Kidney (tissue), 13 donors: ENCODE measurements at regions not wholly inside any gene's neighbourhood (a gene's known extent, or its start where the extent isn't known, plus 50 kb on each side); places are given as distances from the start of the nearest gene placed in this dataset.

Experiments
- DNase-seq, 5 donors: peaks; one replicate each; pipeline ENCODE4 v3.0.0-alpha.2; 2013 to 2020
- FAIRE-seq: peaks from 2 replicates; lab custom pipeline; 2012; peaks lifted over from hg19 to GRCh38; lab: Jason Lieb, UNC
- H3K27ac ChIP-seq, 2 donors: one replicate each; pipeline ENCODE4 v1.7.0; 2013; ENCODE audit warnings: low read depth in 2 of 2, low read length in 2 of 2, inconsistent platforms in 1 of 2
- H3K27me3 ChIP-seq: one replicate; pipeline ENCODE4 v1.7.1; 2013; ENCODE audit warnings: low read length, inconsistent platforms; ENCODE audit not compliant: control insufficient read depth, insufficient read depth
- H3K36me3 ChIP-seq, 3 donors: one replicate each; pipeline versions ENCODE4 v1.7.0 to v1.7.1; 2013; ENCODE audit warnings: low read length in 3 of 3, control low read depth in 1 of 3, inconsistent platforms in 1 of 3; ENCODE audit not compliant: insufficient read depth in 3 of 3, control insufficient read depth in 2 of 3
- H3K4me1 ChIP-seq, 3 donors: one replicate each; pipeline versions ENCODE4 v1.7.0 to v1.7.1; 2013; ENCODE audit warnings: low read length in 3 of 3, inconsistent platforms in 1 of 3, low read depth in 1 of 3; ENCODE audit not compliant: control insufficient read depth in 2 of 3, insufficient read depth in 2 of 3
- H3K4me3 ChIP-seq, 3 donors: one replicate each; pipeline versions ENCODE4 v1.7.0 to v1.8.1; 2013; ENCODE audit warnings: low read length in 3 of 3, control low read depth in 1 of 3, inconsistent platforms in 1 of 3
- H3K9ac ChIP-seq, 3 donors: one replicate each; pipeline versions ENCODE4 v1.7.0 to v1.7.1; 2013; ENCODE audit warnings: low read length in 3 of 3, control low read depth in 1 of 3, inconsistent platforms in 1 of 3
- H3K9me3 ChIP-seq, 3 donors: one replicate each; pipeline versions ENCODE4 v1.7.0 to v1.7.1; 2013; ENCODE audit warnings: low read length in 3 of 3, control low read depth in 1 of 3, inconsistent platforms in 1 of 3; ENCODE audit not compliant: control insufficient read depth in 2 of 3, insufficient read depth in 1 of 3
- intact Hi-C: fragments of 100-400 bp; cut with DNase I; formaldehyde crosslinking; loops from one replicate; pipeline ENCODE4 v1.11.1; 2022
- TF ChIP-seq, protein P1 (sequence below): IDR thresholded peaks from 3 replicates; pipeline ENCODE4 v1.5.1; 2012; ENCODE audit warnings: mild to moderate bottlenecking, moderate library complexity, borderline replicate concordance; ENCODE audit not compliant: insufficient read depth; ENCODE audit errors: extremely low read depth
- donor health status: control.
- donor health status: control.
- donor health status: control.
- donor health status: control.
- donor health status: control.
- donor health status: DM: yes; HTN: yes; CAD: no.
- donor health status: Normal renal cell carcinoma (clear cell type).

DNA sequence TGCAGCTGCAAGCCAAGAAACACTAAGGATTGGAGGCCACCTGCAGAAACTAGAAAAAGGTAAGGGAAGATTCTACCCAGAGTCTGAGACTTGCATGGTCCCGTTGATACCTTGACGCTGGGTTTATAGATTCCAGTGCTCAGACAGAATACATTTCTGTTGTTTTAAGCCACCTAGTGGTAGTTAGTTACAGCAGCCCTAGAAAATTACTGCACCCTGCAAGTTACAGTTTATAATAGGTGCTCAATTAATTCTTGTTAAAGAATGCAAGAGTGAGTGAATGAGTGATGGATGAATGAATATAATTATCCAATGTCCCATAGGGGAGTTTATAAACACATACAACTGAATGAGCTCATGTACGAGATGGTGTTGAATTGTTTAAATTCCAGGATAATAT is 453.1 kb upstream of the SLC35B3 start:
- Histone ChIP-seq H3K36me3 (no peaks in the 10 kb centered on the region), H3K9ac (no peak overlapping the region), H3K4me1 (no peaks in the 10 kb centered on the region), H3K9me3 (no peaks in the 10 kb centered on the region), H3K27ac (no peak overlapping the region), H3K4me3 (no peak overlapping the region), H3K27me3 (no peaks in the 10 kb centered on the region)
- intact Hi-C loops: no loop called here
- no peak for FAIRE-seq
- no peak for DNase-seq
- TF ChIP-seq, protein P1, sequence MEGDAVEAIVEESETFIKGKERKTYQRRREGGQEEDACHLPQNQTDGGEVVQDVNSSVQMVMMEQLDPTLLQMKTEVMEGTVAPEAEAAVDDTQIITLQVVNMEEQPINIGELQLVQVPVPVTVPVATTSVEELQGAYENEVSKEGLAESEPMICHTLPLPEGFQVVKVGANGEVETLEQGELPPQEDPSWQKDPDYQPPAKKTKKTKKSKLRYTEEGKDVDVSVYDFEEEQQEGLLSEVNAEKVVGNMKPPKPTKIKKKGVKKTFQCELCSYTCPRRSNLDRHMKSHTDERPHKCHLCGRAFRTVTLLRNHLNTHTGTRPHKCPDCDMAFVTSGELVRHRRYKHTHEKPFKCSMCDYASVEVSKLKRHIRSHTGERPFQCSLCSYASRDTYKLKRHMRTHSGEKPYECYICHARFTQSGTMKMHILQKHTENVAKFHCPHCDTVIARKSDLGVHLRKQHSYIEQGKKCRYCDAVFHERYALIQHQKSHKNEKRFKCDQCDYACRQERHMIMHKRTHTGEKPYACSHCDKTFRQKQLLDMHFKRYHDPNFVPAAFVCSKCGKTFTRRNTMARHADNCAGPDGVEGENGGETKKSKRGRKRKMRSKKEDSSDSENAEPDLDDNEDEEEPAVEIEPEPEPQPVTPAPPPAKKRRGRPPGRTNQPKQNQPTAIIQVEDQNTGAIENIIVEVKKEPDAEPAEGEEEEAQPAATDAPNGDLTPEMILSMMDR: no peak

DNA sequence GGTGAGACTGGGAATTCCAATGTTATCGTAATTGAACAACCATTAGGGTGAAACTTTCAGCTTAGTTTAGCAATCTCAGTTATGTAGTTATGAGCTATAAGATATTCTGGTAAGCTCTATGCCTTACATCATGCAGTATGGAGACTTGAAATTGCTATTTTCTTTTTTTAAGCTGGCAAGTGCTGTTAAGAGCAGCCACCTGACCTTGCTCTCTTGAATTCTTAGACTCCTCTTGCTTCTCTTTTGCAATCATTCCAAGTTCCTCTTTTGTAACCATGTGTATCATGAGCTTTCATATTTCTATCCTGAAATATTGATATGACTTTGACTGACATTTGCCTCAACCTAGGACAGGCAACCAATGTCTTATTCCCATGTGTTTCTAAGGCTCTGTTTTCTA is 446.3 kb upstream of the SLC35B3 start:
- no peak for DNase-seq
- TF ChIP-seq, protein P1: no peak
- no peak for FAIRE-seq
- H3K27me3 ChIP-seq: no peaks in the 10 kb centered on the region
- H3K36me3 ChIP-seq: no peaks in the 10 kb centered on the region
- no peak overlapping the region for H3K4me3 ChIP-seq
- H3K9ac ChIP-seq: no peak overlapping the region
- no peaks in the 10 kb centered on the region for H3K9me3 ChIP-seq
- intact Hi-C loops: no loop called here
- H3K27ac ChIP-seq: no peak overlapping the region
- H3K4me1 ChIP-seq: no peaks in the 10 kb centered on the region

DNA sequence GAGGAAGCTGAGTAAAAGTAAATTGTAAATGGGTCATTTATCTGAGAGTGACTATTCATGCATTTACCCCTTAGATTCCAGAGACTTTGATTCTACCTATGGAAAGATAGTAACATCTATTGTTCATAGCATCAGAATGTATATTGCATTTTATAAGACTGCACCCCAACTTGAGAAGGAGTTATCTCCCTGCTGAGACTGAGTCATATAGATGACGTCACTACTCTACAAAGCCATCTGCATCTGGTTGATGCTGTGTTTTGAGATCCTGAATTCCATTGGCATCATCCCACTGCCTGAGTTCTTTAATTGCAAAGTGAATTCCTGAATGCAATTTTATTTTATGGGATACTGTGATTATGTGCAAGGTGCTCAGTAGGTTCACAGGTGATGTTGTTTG is 444.0 kb upstream of the SLC35B3 start:
- intact Hi-C loops: no loop called here
- H3K27me3 ChIP-seq: no peaks in the 10 kb centered on the region
- H3K27ac ChIP-seq: no peak overlapping the region
- TF ChIP-seq, protein P1: no peak
- FAIRE-seq (no peak), DNase-seq (no peak)
- no peaks in the 10 kb centered on the region for H3K4me1 ChIP-seq
- no peaks in the 10 kb centered on the region for H3K36me3 ChIP-seq
- no peaks in the 10 kb centered on the region for H3K9me3 ChIP-seq
- H3K9ac ChIP-seq: no peak overlapping the region
- no peak overlapping the region for H3K4me3 ChIP-seq

DNA sequence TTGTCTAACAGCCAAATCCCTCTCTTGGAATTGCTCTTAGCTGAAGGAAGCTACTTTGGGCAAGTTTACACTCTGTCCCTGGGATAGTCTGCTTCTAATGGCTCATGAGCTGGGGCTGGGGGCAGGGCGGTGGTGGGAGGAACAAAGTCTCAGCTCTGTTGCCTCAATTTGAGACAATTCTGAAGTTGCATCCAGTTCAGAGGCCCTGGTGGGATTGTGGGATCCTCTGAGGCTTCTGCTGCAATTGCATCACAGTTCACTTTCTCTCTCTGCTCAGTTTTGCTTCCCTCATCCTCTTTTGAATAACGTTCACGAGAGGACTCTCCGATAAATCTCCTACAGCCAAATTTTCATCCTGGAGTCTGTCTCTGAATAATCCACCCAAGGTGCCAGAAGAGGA is 440.6 kb upstream of the SLC35B3 start:
- no peak overlapping the region for H3K9ac ChIP-seq
- intact Hi-C loops: no loop called here
- H3K36me3 ChIP-seq: no peaks in the 10 kb centered on the region
- H3K4me3 ChIP-seq: no peak overlapping the region
- H3K9me3 ChIP-seq: no peaks in the 10 kb centered on the region
- H3K4me1 ChIP-seq: no peaks in the 10 kb centered on the region
- no peak for FAIRE-seq
- TF ChIP-seq, protein P1: no peak
- no peak for DNase-seq
- H3K27me3 ChIP-seq: no peaks in the 10 kb centered on the region
- H3K27ac ChIP-seq: no peak overlapping the region
